NCI-H1694 (cell line): ENCODE measurements at regions not wholly inside any gene's neighbourhood (a gene's known extent, or its start where the extent isn't known, plus 50 kb on each side); places are given as distances from the start of the nearest gene placed in this dataset.
"Not testable (repeated sequence)": the region's sequence is repeated elsewhere in the genome, so short reads cannot be mapped to it uniquely, and the experiment has no call there.

Experiments used
- DNase-seq: peaks from one replicate; lab custom pipeline; 2025; lab: John Stamatoyannopoulos, UW

DNA sequence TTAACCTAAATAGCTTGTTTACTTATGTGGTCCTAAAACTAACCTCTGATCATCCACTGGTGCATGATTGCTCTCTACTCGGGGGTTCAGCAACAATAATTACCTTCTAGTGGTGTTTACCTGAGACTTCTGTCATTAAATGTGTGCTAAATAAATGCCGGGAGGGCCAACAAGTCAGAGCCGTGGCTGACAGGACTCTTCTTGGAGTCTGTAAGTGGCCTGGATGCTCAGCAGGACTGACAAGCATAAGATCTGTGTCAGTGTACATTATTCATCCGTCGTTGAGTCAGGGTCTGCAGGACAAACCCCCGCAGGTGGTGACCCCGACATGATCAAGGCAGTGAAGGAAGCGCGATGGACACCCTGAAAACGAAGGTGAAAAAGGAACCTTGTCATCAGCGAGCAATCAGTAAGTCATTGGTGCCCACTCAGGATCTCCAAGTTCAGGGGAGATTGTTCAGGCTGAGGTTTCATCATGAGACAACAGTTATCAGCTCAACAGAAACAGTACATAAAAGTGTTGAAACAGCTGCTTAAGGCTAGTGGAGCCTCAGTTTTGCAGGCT lies 1466.9 kb downstream of the UQCRFS1 start:
- DNase-seq = no peak

DNA sequence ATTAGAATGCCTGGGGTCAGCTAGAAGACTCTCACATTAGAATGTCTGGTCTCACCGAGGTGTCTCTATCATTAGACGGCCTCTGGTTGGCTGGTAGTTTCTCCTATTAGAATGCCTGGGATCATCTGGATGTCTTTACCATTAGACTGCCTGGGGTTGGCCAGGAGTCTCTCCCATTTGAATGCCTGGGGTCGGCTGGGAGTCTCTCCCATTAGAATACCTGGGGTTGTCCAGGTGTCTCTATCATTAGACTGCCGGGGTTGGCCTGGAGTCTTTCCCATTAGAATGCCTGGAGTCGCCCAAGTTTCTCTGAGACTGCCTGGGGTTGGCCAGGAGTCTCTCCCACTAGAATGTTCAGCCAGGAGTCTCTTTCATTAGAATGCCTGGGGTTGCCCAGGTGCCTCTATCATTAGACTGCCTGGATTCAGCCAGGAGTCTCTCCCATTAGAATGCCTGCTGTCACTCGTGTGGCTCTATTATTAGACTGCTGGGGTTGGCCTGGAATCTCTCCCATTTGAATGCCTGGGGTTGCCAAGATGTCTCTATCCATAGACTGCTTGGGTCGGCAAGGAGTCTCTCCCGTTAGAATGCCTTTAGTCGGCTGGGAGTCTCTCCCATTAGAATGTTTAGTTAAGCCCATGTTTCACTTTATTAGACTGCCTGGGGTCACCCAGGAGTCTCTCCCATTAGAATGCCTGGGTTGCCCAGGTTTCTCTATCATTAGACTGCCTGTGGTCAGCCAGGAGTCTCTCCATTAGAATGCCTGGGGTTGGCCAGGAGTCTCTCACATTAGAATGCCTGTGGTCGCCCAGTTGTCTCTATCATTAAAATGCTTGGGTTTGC lies 1467.8 kb downstream of the UQCRFS1 start:
- no peak for DNase-seq

DNA sequence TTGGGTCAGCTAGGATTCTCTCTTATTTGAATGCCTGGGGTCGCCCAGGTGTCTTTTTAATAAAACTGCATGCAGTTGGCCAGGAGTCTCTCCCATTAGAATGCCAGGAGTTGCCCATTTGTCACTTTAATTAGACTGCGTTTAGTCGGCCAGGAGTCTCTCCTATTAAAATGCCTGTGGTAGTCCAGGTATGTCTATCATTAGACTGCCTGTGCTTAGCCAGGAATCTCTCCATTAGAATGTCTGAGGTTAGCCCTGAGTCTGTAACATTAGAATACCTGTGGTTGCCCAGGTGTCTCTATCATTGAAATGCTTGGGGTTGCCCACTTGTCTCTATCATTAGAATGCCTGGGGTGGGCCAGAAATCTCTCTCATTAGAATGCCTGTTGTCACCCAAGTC lies 1470.9 kb downstream of the UQCRFS1 start:
- no peak for DNase-seq

DNA sequence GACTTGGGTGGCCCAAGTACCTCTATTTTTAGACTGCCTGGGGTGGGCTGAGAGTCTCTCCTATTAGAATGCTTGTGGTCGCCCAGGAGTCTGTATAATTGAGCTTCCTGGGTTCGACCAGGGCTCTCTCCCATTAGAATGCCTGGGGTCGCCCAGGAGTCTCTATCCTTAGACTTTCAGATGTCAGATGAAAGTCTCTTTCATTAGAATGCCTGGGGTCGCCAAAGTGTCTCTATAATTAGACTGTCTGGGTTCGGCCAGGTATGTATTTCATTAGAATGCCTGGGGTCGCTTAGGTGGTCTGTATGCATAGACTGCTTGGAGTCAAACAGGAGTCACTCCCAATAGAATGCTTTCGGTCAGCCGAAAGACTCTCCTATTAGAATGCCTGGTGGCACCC lies 1471.7 kb downstream of the UQCRFS1 start:
- no peak for DNase-seq

DNA sequence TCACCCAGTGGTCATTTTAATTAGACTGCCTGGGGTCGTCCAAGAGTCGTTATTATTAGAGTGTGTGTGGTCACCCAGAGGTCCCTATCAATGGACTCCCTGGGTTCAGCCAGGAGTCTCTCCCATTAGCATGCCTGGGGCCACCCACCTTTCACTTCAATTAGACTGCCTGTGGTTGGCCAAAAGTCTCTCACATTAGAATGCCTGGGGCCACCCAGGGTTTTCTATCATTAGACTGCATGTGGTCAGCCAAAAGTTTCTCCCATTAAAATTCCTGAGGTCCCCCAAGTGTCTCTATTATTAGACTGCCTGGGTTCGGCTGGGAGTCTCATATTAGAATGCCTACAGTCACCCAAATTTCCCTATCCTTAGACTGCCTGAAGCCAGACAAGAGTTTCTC lies 1472.6 kb downstream of the UQCRFS1 start:
- no peak for DNase-seq

DNA sequence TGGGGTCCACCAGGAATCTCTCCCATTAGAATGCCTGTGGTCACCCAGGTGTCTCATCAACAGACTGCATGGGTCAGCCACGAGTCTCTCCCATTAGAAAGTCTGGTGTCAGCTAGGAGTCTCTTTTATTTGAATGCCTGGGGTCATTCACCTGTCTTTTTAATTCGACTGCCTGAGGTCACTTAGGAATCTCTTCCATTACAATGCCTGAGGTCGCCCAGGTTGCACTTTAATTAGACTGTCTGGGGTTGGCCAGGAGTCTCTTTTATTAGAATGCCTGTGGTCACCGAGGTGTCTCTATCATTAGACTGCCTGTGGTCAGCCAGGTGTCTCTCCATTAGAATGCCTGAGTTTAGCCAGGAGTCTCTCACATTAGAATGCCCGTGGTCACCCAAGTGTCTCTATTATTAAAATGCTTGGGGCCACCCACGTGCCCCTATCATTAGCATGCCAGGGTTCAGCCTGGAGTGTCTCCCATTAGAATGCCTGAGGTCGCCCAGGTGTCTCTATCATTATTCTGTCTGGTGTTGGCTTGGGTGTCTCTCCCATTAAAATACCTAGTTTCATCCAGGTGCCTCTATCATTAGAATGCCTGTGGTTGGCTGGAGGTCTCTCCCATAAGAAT lies 1474.3 kb downstream of the UQCRFS1 start:
- DNase-seq = no peak

DNA sequence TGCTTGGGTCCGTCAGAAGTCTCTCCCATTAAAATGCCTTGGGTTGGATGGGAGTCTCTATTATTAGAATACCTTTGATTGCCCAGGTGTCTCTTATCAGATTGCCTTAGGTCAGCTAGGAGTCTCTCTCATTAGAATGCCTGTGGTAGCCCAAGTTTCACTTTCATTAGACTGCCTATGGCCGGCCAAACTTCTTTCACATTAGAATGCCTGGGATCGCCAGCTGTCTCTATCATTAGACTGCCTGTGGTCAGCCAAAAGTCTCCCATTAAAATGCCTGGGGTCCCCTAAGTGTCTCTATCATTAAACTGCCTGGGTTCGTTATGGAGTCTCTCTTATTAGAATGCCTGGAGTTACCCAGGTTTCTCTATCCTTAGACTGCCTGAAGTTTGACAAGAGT lies 1476.7 kb downstream of the UQCRFS1 start:
- no peak for DNase-seq

DNA sequence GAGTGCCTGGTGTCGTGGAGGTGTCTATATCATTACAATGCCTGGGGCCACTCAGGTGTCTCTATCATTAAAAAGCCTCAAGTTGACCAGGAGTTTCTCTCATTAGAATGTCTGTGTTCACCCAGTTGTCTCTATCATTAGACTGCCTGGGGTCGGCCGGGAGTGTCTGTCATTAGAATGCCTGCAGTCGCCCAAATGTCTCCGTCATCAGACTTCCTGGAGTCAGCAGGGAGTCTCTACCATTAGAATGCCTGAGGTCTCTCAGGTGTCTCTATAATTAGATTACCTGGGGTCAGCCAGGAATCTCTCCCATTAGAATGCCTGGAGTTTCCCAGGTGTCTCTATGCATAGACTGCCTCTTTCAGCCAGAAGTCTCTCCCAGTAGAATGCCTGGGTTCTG lies 1477.6 kb downstream of the UQCRFS1 start:
- no peak for DNase-seq

DNA sequence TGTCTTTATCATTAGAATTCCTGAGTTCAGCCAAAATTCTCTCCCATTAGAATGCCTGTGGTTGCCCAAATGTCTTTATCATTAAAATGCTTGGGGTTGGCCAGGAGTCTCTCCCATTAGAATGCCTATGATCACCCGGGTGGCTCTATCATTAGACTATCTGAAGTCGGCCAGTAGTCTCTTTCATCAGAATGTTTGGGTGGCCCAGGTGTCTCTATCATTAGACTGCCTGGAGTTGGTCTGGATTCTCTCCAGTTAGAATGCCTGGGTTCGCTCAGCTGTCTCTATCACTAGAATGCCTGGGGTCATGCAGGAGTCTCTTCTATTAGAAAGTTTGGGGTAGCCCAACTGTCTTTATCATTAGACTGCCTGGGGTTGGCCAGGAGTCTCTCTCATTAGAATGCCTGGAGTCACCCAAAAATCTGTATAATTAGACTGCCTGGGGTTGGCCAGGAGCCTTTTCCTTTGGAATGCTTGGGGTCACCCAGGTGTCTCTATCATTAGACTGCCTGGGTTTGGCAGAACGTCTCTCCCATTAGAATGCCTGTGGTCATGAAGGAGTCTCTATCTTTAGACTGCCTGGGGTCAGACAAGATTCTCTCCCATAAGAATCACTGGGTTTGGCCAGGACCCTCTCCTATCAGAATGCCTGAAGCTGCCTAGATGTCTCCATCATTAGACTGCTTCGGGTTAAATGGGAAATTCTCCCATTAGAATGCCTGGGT lies 1478.3 kb downstream of the UQCRFS1 start:
- no peak for DNase-seq

DNA sequence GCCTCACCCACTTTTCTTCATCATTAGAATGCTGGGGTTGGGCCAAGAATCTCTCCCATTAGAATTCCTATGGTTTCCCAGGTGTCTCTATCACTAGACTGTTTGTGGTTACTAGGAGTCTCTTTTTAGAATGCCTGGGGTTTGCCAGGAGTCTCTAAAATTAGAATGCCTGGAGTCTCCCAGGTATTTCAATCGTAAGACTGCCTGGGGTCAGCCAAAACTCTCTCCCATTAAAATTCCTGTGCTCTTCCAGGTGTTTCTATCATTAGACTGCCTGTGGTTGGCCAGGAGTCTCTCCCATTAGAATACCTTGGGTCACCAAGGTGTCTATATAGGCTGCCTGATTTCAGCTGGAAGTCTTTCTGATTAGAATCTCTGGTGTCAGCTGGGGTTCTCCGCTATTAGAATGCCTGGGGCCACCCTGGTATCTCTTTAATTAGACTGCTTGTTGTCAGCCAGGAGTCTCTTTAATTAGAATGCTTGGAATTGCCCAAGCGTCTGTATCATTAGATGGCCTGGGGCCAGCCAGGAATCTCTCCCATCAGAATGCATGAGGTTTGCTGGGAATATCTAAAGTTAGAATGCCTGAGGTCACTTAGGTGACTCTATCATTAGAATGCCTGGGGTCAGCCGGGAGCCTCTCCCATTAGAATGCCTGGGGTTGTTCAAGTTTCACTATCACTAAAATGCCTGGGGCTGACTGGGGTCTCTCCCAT lies 1479.2 kb downstream of the UQCRFS1 start:
- no peak for DNase-seq

DNA sequence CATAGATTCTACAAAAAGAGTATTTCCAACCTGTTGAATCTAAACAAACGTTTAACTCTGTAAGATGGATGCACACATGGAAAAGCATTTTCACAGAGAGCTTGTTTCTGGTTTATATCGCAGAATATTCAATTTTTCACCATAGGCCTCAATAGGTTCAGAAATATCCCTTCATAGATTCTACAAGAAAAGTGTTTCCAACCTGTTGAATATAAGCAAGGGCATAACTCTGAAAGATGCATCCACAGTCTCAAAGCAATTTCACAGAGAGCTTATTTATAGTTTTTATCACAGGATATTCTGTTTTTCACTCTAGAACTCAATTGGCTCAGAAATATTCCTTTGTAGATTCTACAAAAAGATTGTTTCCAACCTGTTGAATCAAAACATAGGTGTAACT lies 1483.6 kb downstream of the UQCRFS1 start:
- DNase-seq = no peak

DNA sequence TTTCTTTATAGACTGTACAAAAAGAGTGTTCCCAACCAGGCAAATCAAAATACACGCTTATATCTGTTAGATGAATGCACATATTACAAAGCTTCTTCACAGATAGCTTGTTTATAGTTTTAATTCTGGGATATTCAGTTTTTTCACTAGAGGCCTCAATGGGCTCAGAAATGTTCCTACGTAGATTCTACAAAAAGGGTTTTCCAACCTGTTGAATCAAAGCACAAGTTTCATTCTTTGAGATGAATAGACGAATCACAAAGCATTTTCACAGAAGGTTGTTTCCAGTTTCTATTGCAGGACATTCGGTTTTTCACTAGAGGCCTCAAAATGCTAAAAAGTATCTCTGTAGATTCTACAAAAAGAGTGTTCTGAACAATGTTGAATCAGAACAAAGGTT lies 1490.3 kb downstream of the UQCRFS1 start:
- no peak for DNase-seq

DNA sequence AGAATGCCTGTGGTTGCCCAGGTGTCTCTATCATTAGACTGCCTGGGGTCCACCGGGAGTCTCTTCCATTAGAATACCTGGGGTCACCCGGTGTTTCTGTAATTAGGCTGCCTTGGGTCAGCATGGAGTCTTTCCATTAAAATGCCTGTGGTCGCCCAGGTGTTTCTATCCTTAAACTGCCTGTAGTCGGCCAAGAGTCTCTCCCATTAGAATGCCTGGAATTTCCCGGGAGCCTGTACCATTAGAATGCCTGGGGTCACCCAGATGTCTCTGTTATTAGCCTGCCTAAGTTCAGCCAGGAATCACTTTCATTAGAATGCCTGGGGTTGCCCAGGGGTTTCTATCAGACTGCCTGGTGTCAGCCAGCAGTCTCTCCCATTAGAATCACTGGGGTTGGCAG lies 1492.8 kb downstream of the UQCRFS1 start:
- no peak for DNase-seq

DNA sequence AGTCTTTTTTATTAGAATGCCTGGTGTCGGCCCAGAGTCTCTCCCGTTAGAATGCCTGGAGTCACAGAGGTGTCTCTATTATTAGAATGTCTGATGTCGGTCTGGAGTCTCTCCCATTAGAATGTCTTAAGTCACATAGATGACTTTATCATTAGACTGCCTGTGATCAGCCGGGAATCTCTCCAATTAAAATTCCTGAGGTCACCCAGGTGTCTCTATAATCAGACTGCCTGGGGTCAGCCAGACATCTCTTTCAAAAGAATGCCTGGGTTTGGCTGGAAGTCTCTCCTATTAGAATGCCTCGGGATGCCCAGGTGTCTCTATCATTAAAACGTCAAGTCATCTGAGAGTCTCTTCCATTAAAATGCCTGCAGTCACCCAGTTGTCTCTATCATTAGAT lies 1493.9 kb downstream of the UQCRFS1 start:
- no peak for DNase-seq

DNA sequence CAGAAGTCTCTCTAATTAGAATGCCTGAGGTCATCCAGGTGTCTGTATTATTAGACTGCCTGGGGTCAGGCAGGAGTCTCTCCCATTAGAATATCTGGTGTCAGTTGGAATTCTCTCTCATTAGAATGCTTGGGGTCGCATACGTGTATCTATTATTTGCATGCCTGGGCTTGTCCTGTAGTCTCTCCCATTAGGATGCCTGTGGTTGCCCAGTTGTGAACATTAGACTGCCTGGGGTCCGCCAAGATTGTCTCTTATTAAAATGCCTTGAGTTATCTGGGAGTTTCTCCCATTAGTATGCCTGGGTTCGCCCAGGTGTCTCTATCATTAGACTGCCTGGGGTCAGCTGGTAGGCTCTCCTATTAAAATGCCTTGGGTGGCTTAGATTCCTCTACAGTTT lies 1494.7 kb downstream of the UQCRFS1 start:
- DNase-seq = no peak

DNA sequence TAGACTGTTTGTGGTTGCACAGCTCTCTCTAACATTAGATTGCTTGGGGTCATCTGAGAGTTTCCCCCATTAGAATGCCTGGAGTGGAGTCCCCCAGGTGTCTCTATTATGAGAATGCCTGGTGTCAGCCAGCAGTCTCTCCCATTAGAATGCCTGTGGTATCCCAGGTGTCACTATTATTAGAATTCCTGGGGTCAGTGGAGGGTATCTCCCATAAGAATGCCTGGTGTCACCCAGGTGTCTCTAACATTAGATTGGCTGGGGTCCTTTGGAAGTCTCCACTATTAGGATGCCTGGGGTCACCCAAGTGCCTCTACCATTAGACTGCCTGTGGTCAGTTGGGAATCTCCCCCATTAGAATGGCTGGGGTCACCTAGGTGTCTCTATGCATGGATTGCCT lies 1495.1 kb downstream of the UQCRFS1 start:
- no peak for DNase-seq

DNA sequence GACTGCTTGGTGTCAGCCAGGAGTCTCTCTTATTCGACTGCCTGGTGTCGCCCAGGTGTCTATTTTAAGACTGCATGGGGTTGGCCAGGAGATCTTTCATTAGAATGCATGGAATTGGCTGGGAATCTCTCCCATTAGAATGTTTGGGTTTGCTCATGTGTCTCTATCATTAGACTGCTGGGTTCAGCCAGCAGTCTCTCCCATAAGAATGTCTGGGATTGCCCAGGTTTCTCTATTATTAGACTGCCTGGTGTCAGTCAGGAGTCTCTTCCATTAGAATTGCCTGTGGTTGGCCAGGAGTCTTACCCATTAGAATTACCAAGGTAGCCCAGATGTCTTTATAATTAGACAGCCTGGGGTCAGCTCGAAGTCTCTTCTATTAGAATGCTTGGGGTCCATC lies 1496.0 kb downstream of the UQCRFS1 start:
- DNase-seq = no peak

DNA sequence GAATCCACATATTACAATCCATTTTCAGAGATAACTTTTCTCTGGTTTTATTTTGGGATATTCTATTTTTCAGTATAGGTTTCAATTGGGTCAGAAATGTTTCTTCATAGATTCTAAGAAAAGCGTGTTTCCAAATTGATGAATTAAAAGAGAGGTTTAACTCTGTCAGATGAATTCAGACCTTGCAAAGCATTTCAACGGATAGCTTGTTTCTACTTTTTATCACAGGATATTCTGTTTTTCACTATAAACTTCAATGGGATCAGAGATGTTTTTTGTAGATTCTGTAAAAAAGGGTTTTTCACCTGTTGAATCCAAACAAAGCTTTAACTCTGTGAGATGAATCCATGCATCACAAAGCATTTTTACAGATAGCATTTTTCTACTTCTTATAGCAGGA lies 1498.1 kb downstream of the UQCRFS1 start:
- no peak for DNase-seq

DNA sequence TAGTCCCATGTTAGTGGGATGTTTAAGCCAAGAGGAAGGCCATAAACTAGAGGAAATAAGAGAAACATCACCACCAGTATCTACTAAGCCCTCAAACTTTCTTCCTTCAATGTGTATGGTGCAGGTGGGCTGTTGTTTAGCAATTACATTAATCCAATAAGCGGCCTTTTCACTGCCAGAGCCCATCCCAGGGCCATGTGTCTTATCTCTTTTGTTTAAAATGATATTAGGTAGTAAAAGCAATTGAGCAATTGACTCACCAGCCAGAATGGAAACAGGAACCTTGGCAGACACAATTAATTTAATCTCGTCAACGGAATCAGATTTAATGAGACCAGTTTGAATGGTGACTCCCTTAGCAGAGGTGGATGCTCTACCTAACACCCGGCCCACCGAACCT lies 1503.5 kb downstream of the UQCRFS1 start:
- DNase-seq = no peak

DNA sequence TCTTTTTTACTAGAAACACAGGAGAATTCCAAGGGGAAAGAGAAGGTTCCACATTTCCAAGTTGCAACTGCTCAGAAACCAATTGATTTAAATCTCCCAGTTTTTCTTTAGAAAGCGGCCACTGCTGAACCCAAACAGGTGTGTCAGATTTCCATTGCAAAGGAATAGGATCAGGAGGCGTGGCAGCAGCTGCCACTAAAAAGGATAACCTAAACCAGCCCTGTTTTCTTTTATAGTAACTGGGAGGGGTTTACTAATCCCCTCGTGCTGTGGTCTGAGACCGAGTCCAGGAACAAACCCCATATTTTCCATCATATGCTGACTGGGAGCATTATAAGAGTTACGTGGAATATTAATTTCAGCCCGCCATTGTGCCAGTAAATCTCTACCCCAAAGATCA lies 1504.0 kb downstream of the UQCRFS1 start:
- DNase-seq = not testable (repeated sequence)

DNA sequence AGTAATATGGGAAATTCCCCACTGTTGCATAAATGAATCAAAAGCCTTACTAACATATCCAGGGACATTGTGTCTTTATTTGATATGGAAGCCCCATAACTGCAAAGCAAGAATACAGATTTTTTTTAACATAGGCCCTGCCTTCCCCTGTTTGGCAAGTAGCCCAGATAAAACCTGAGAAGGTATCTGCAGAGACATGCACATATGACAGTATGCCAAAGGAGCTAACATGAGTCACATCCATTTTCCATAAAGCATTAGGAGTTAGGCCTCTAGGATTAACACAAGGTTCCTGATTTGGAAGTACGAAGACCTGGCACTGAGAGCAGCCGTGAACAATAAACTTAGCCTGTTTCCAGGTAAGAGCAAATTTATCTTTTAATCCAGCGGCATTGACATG lies 1505.9 kb downstream of the UQCRFS1 start:
- DNase-seq = not testable (repeated sequence)

DNA sequence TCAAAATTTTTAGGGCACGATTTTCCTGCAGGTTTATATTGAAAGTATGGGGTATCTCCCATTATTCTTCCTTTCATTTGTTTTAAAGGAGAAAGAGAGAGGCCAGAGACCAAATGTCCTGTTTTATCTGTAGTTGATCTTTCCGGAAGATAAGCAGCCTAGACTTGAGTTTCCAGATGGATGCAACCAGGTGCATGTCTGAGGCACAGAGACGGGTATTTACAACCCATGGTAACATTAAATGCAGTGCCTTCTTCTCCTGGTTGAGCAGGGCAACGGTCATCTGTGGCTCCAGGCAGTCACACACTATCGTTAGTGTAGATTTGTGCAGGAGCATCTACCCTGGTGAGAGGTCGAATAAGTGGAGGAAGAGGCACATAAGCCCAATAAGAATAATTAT lies 1507.1 kb downstream of the UQCRFS1 start:
- DNase-seq = no peak
